ENCODE measurements at regions not wholly inside any gene's neighbourhood (a gene's known extent, or its start where the extent isn't known, plus 50 kb on each side); places are given as distances from the start of the nearest gene placed in this dataset.
"Not testable (repeated sequence)": the region's sequence is repeated elsewhere in the genome, so short reads cannot be mapped to it uniquely, and the experiment has no call there.

DNA sequence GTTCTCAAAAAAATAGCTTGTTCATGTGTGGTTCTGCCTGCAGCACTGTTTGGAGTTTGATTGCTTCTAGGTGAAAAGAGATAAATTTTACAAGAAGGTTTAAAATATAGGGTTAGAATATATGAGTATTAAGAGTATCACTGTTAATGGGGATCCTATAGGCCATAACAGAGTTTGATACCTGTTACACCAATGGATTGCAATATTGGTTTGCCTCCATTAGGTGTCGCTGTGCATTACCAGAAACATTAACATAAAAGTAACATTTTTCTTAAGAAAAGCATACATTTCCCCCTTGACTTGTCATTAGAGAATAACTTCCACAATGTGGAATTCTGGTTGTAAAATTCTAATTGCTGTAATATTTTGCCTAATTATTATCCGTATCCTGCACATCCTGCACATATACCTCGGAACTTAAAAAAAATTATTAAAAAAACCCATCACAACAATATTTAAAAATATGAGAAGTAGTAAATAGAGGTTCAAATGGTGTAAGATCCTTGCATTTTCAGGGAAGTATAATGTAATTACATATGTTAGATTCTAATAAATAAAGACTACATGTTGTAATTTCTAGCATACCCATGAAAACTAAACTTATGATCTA lies 63.0 kb downstream of the CYP4A11 start:
- peak in 1 of 2 donors; percentile 2 for DNase-seq (ENCODE audit: low read depth in 2 of 2)

GRCh38 chr1:46876093-46876492 lies 65.2 kb downstream of the CYP4A11 start:
- DNase-seq (ENCODE audit: low read depth in 2 of 2), result not testable (repeated sequence)
